H1 (cell line): ENCODE measurements at regions not wholly inside any gene's neighbourhood (a gene's known extent, or its start where the extent isn't known, plus 50 kb on each side); places are given as distances from the start of the nearest gene placed in this dataset.

Source experiments
- CTCF ChIA-PET: fragments of 300-600 bp; sonication (Branson Sonifier 250); formaldehyde crosslinking; loops from one replicate; lab custom pipeline; 2021; ENCODE audit not compliant: partially characterized antibody; lab: Charles Lee
- POLR2A ChIA-PET: fragments of 300-600 bp; sonication (Branson Sonifier 250); formaldehyde crosslinking; loops from one replicate; lab custom pipeline; 2021; ENCODE audit warnings: inconsistent platforms; ENCODE audit not compliant: partially characterized antibody; lab: Charles Lee
- DNase-seq, 2 experiments: peaks; one replicate each; pipeline versions ENCODE4 v3.0.0 to v3.0.0-alpha.2; 2010 to 2022; ENCODE audit warnings: low spot score in 2 of 2, low read depth in 1 of 2, mixed read lengths in 1 of 2
- FAIRE-seq: peaks from 2 replicates; lab custom pipeline; 2011; peaks lifted over from hg19 to GRCh38; lab: Jason Lieb, UNC
- H2AFZ ChIP-seq: 2 replicates; pipeline ENCODE4 v1.8.1; 2012; ENCODE audit warnings: low read length, inconsistent platforms
- H2AK5ac ChIP-seq: 2 replicates; pipeline ENCODE4 v1.6.1; 2013; ENCODE audit warnings: low read depth, low read length
- H2BK120ac ChIP-seq: replicated peaks from 2 replicates; pipeline ENCODE3; 2013; ENCODE audit warnings: low read depth, low read length, inconsistent platforms
- H2BK12ac ChIP-seq: 2 replicates; pipeline ENCODE4 v1.6.1; 2013; ENCODE audit warnings: low read depth, low read length
- H2BK15ac ChIP-seq: 2 replicates; pipeline ENCODE4 v1.6.1; 2013; ENCODE audit warnings: low read length
- H2BK20ac ChIP-seq: 2 replicates; pipeline ENCODE4 v1.6.1; 2013; ENCODE audit warnings: low read length
- H2BK5ac ChIP-seq: 2 replicates; pipeline ENCODE4 v1.6.1; 2013; ENCODE audit warnings: low read depth, low read length
- H3K14ac ChIP-seq: 2 replicates; pipeline ENCODE4 v1.6.1; 2013; ENCODE audit warnings: inconsistent platforms; ENCODE audit not compliant: insufficient read length
- H3K18ac ChIP-seq: 2 replicates; pipeline ENCODE4 v1.6.1; 2013; ENCODE audit warnings: low read length; ENCODE audit errors: extremely low read depth
- H3K23ac ChIP-seq: 2 replicates; pipeline ENCODE4 v1.6.1; 2013; ENCODE audit warnings: inconsistent platforms; ENCODE audit not compliant: insufficient read length
- H3K23me2 ChIP-seq: 2 replicates; pipeline ENCODE4 v1.6.1; 2013; ENCODE audit warnings: low read depth, low read length
- H3K27ac ChIP-seq: 2 replicates; pipeline ENCODE4 v1.6.1; 2011; ENCODE audit warnings: low read depth, low read length, inconsistent platforms
- H3K27me3 ChIP-seq, 4 experiments: replicated peaks in 1 of 4; 1 replicate in 1 of 4; 2 replicates in 3 of 4; pipeline versions ENCODE4 v1.6.1 to v1.8.1; 2011 to 2013; ENCODE audit warnings: low read length in 3 of 4, mild to moderate bottlenecking in 3 of 4, inconsistent platforms in 2 of 4, mixed read lengths in 2 of 4, moderate library complexity in 1 of 4; ENCODE audit not compliant: control insufficient read depth in 3 of 4, insufficient read depth in 3 of 4; ENCODE audit errors: extremely low read depth in 1 of 4
- H3K36me3 ChIP-seq, 4 experiments: 2 replicates each; pipeline versions ENCODE4 v1.6.1 to v1.8.1; 2011 to 2013; ENCODE audit warnings: mild to moderate bottlenecking in 4 of 4, low read length in 3 of 4, moderate library complexity in 2 of 4, control low read depth in 1 of 4, inconsistent platforms in 1 of 4; ENCODE audit not compliant: insufficient read depth in 4 of 4, control insufficient read depth in 2 of 4
- H3K4ac ChIP-seq: replicated peaks from 2 replicates; pipeline ENCODE3; 2013; ENCODE audit warnings: low read length, low read depth, mixed read lengths, inconsistent platforms; ENCODE audit not compliant: insufficient read length
- H3K4me1 ChIP-seq, 4 experiments: replicated peaks in 1 of 4; 1 replicate in 1 of 4; 2 replicates in 3 of 4; pipeline versions ENCODE4 v1.6.1 to v1.8.1; 2011 to 2013; ENCODE audit warnings: low read length in 3 of 4, inconsistent platforms in 2 of 4, mixed read lengths in 1 of 4; ENCODE audit not compliant: insufficient read depth in 4 of 4, control insufficient read depth in 3 of 4
- H3K4me2 ChIP-seq, 2 experiments: 2 replicates each; pipeline versions ENCODE4 v1.6.1 to v1.8.1; 2011 to 2013; ENCODE audit warnings: low read depth in 2 of 2, low read length in 2 of 2, control low read depth in 1 of 2, inconsistent platforms in 1 of 2, mild to moderate bottlenecking in 1 of 2; ENCODE audit not compliant: insufficient read depth in 1 of 2
- H3K4me3 ChIP-seq, 4 experiments: fragments of 200-600, 300-600 bp in 1 of 4; sonication (generic), shearing (Covaris generic), sonication (Bioruptor Twin) in 1 of 4; 2 replicates each; pipeline versions ENCODE4 v1.5.1 to v1.8.1; 2011 to 2016; ENCODE audit warnings: low read length in 4 of 4, low read depth in 3 of 4, control low read depth in 2 of 4, inconsistent platforms in 2 of 4, mild to moderate bottlenecking in 2 of 4, mixed read lengths in 1 of 4, moderate library complexity in 1 of 4; ENCODE audit not compliant: insufficient read depth in 2 of 4; ENCODE audit errors: extremely low read depth in 1 of 4
- H3K56ac ChIP-seq: replicated peaks from 2 replicates; pipeline ENCODE3; 2013; ENCODE audit warnings: low read depth, mild to moderate bottlenecking, mixed read lengths, low read length, inconsistent platforms; ENCODE audit not compliant: insufficient read length
- H3K79me1 ChIP-seq: 2 replicates; pipeline ENCODE4 v1.6.1; 2013; ENCODE audit warnings: low read depth, low read length, control low read depth
- H3K79me2 ChIP-seq, 2 experiments: 2 replicates each; pipeline versions ENCODE4 v1.6.1 to v1.8.1; 2012 to 2013; ENCODE audit warnings: low read length in 2 of 2, mild to moderate bottlenecking in 2 of 2, inconsistent platforms in 1 of 2; ENCODE audit not compliant: insufficient read depth in 2 of 2, control insufficient read depth in 1 of 2
- H3K9ac ChIP-seq, 4 experiments: replicated peaks in 1 of 4; 1 replicate in 1 of 4; 2 replicates in 3 of 4; pipeline versions ENCODE4 v1.6.1 to v1.8.1; 2011 to 2013; ENCODE audit warnings: low read depth in 3 of 4, low read length in 3 of 4, control low read depth in 2 of 4, mild to moderate bottlenecking in 2 of 4, moderate library complexity in 2 of 4, inconsistent platforms in 1 of 4; ENCODE audit errors: extremely low read depth in 1 of 4
- H3K9me3 ChIP-seq, 2 experiments: 2 replicates each; pipeline versions ENCODE4 v1.6.1 to v1.8.1; 2012 to 2013; ENCODE audit warnings: mild to moderate bottlenecking in 2 of 2, moderate library complexity in 2 of 2, control low read depth in 1 of 2, inconsistent platforms in 1 of 2, low read depth in 1 of 2, low read length in 1 of 2, mixed read lengths in 1 of 2; ENCODE audit not compliant: insufficient read depth in 2 of 2
- H4K20me1 ChIP-seq, 2 experiments: replicated peaks in 1 of 2; 2 replicates each; pipeline versions ENCODE3 to v1.8.1; 2011 to 2013; ENCODE audit warnings: inconsistent platforms in 2 of 2, low read length in 2 of 2, mild to moderate bottlenecking in 1 of 2; ENCODE audit not compliant: insufficient read depth in 2 of 2, control insufficient read depth in 1 of 2
- H4K5ac ChIP-seq: 2 replicates; pipeline ENCODE4 v1.6.1; 2013; ENCODE audit warnings: low read length, low read depth, mixed read lengths, inconsistent platforms; ENCODE audit not compliant: insufficient read length
- H4K8ac ChIP-seq: 2 replicates; pipeline ENCODE4 v1.8.0; 2013; ENCODE audit warnings: mild to moderate bottlenecking, moderate library complexity, low read length, inconsistent platforms; ENCODE audit not compliant: insufficient read depth; ENCODE audit errors: extremely low read depth
- H4K91ac ChIP-seq: replicated peaks from 2 replicates; pipeline ENCODE3; 2013; ENCODE audit warnings: low read length, mixed read lengths, inconsistent platforms; ENCODE audit not compliant: insufficient read length
- CREB1 ChIP-seq: IDR thresholded peaks from 2 replicates; pipeline ENCODE4 v1.6.1; 2012; ENCODE audit warnings: inconsistent platforms
- JUND ChIP-seq: IDR thresholded peaks from 2 replicates; pipeline ENCODE4 v1.6.1; 2011; ENCODE audit warnings: mild to moderate bottlenecking, improper control_type of control experiment, low read length
- KDM4A ChIP-seq: IDR thresholded peaks from one replicate; pipeline ENCODE4 v1.7.1; 2012; ENCODE audit warnings: low read depth, mild to moderate bottlenecking, moderate library complexity, low read length, inconsistent platforms; ENCODE audit not compliant: severe bottlenecking
- POLR2A ChIP-seq, 2 experiments: IDR thresholded peaks; 1 replicate in 1 of 2; 2 replicates in 1 of 2; pipeline ENCODE4 v1.6.1; 2011; ENCODE audit warnings: low read depth in 2 of 2, low read length in 2 of 2, mild to moderate bottlenecking in 2 of 2; ENCODE audit errors: control extremely low read depth in 1 of 2
- RBBP5 ChIP-seq: IDR thresholded peaks from 2 replicates; pipeline ENCODE4 v1.7.1; 2012; ENCODE audit warnings: low read depth, mild to moderate bottlenecking, inconsistent platforms, low read length, moderate library complexity, borderline replicate concordance
- TCF12 ChIP-seq: IDR thresholded peaks from 2 replicates; pipeline ENCODE4 v1.6.1; 2011; ENCODE audit warnings: low read depth, mild to moderate bottlenecking, low read length
- TEAD4 ChIP-seq: IDR thresholded peaks from 2 replicates; pipeline ENCODE4 v1.6.1; 2012; ENCODE audit warnings: low read depth, low read length, inconsistent platforms, mixed read lengths
- WGBS, 2 experiments: shearing (Covaris generic) in 1 of 2; methylation state at CpG; one replicate each; pipeline versions ENCODE4 v1.1.6 to v1.1.7; 2013 to 2015; ENCODE audit warnings: low lambda C conversion rate in 2 of 2, mixed read lengths in 2 of 2, inconsistent platforms in 1 of 2, low coverage in 1 of 2, missing lambda C conversion rate in 1 of 2; ENCODE audit not compliant: insufficient replicate concordance in 2 of 2, insufficient coverage in 1 of 2, insufficient read length in 1 of 2; ENCODE audit errors: extremely low coverage in 1 of 2, missing lambda C conversion rate in 1 of 2; 5-methylcytosine and 5-hydroxymethylcytosine counted together

DNA sequence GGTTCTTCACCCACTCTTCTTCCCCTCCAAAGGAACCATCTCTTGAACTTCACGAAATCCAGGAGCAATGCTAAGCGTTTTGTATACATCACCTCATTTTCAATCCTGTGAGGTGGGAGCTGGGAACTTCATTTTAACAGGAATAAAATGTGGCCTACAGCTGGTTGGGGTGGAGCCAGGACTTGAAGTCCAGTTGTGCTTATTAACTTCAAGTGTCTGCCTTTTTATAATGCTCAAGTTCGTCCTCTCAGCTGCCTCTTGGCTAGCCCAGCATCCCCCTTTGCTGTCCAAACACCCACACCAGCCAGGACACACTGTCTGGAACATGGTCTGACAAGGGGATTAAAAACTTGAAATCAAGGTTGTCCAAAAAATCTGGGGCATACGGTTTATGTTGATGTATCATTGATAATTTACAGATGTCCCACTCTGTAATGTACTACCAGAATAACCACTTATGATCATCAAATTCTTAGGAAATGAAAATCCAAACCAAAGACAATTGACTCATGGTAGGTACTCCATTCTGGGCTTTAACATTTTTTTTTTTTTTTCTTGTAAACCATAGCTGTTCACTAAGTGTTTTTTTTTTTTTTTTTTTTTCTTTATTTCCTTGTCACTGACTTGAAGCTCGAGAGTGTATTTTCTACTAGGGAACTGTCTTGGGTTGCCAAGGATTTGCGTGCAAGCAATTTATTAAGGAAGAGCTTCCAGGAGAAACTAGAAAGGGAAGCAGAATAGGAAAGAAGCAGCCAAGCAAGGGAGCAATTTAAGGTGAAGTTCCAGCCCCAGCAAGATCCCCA is 252.3 kb downstream of the EFCAB11 start:
- Histone ChIP-seq H3K79me1 (no peaks in the 10 kb centered on the region), H2AFZ (peak overlapping the region; percentile 82), H3K27me3 (peaks cover 1 to 14% (median 13%) of the 10 kb centered on the region in 4 experiments), H3K9me3 (peaks cover 0 to 13% of the 10 kb centered on the region in 2 experiments; a peak in 2 of 4 replicates), H3K4me3 (peak overlapping the region; percentile 7 to 42 (median 25); a peak in 4 of 8 replicates), H2BK15ac (peak overlapping the region; percentile 93; the same call in 1 of the 2 replicates), H3K56ac (no peak overlapping the region), H3K9ac (peak overlapping the region in 2 of 4 experiments; percentile 6 to 41; a peak in 1 of 7 replicates), H3K23me2 (peaks cover 7% of the 10 kb centered on the region; the same call in 1 of the 2 replicates), H2BK20ac (peak overlapping the region; percentile 99), H2BK5ac (peak overlapping the region; percentile 9; the same call in 1 of the 2 replicates), H4K91ac (peak overlapping the region; percentile 92), H3K79me2 (no peaks in the 10 kb centered on the region), H3K4me2 (peak overlapping the region; percentile 61 to 86), H3K14ac (no peak overlapping the region), H2AK5ac (no peak overlapping the region), H3K4me1 (peaks cover 3 to 11% (median 5%) of the 10 kb centered on the region in 4 experiments; a peak in 3 of 7 replicates), H2BK120ac (peak overlapping the region; percentile 73), H4K8ac (no peak overlapping the region), H3K27ac (no peak overlapping the region), H2BK12ac (no peak overlapping the region), H3K4ac (peak overlapping the region; percentile 90), H3K36me3 (no peaks in the 10 kb centered on the region), H3K18ac (peak overlapping the region; percentile 88; the same call in 1 of the 2 replicates), H4K5ac (peak overlapping the region; percentile 34), H3K23ac (no peak overlapping the region), H4K20me1 (no peaks in the 10 kb centered on the region)
- no peak for TF ChIP-seq TEAD4
- no peak for TF ChIP-seq RBBP5
- no peak for TF ChIP-seq POLR2A (IDR thresholded peaks at IDR 0.05; ENCODE audit: control extremely low read depth in 1 of 2, low read depth in 2 of 2, low read length in 2 of 2)
- TF ChIP-seq CREB1: no peak
- TF ChIP-seq TCF12: no peak
- no peak for TF ChIP-seq JUND
- no peak for TF ChIP-seq KDM4A
- 78% methylated on average over 6 of the region's 6 CpGs; no CpG with 5 or more reads in 1 of the 2 experiments for WGBS, 2 experiments
- ChIA-PET POLR2A (interaction anchor here (0.7 to 1.0 kb wide), 2 partner anchors 29 to 218 kb away, joined by 3 read pairs; no protein-coding TSS in a partner anchor), CTCF (interaction anchor here (0.7 to 1.6 kb wide), 4 partner anchors 19 to 127 kb away, joined by 3 to 4 read pairs (median 3); no protein-coding TSS in a partner anchor)
- no peak for DNase-seq
- FAIRE-seq: no peak
